NCI-H2107 treated with DMSO at 0.1 percent for 48 hours (cell line): ENCODE measurements at regions not wholly inside any gene's neighbourhood (a gene's known extent, or its start where the extent isn't known, plus 50 kb on each side); places are given as distances from the start of the nearest gene placed in this dataset.
"Not testable (repeated sequence)": the region's sequence is repeated elsewhere in the genome, so short reads cannot be mapped to it uniquely, and the experiment has no call there.

Experiments
- DNase-seq: peaks from one replicate; lab custom pipeline; 2025; ENCODE audit not compliant: unreplicated experiment; lab: John Stamatoyannopoulos, UW

GRCh38 chr9:108803428-108804065 lies 52.2 kb downstream of the ACTL7B start:
- DNase-seq = no peak

- no peak for DNase-seq
Measured at GRCh38 chr9:108802967-108803366, 52.8 kb downstream of the ACTL7B start.

GRCh38 chr9:108801949-108802348 lies 53.8 kb downstream of the ACTL7B start:
- DNase-seq = no peak

- no peak for DNase-seq
Measured at GRCh38 chr9:108800632-108801099, 55.1 kb downstream of the ACTL7B start.

- DNase-seq = no peak
Measured at GRCh38 chr9:108793573-108793972, 62.2 kb downstream of the ACTL7B start.

GRCh38 chr9:108789742-108790141 lies 66.0 kb downstream of the ACTL7B start:
- DNase-seq = no peak

- no peak for DNase-seq
Measured at GRCh38 chr9:108787690-108788048, 68.1 kb downstream of the ACTL7B start.

- no peak for DNase-seq
Measured at GRCh38 chr9:108786901-108787689, 68.7 kb downstream of the ACTL7B start.

GRCh38 chr9:108786322-108786721 lies 69.5 kb downstream of the ACTL7B start:
- no peak for DNase-seq

GRCh38 chr9:108784998-108785397 lies 70.8 kb downstream of the ACTL7B start:
- no peak for DNase-seq

GRCh38 chr9:108783731-108784495 lies 71.9 kb downstream of the ACTL7B start:
- no peak for DNase-seq

GRCh38 chr9:108783326-108783725 lies 72.5 kb downstream of the ACTL7B start:
- no peak for DNase-seq

- DNase-seq = no peak
Measured at GRCh38 chr9:108780942-108781734, 74.6 kb downstream of the ACTL7B start.

GRCh38 chr9:108779551-108780325 lies 76.0 kb downstream of the ACTL7B start:
- DNase-seq = no peak

- peak; percentile 53 for DNase-seq
Measured at GRCh38 chr9:108776920-108777639, 78.7 kb downstream of the ACTL7B start.

- peak; percentile 18 for DNase-seq
Measured at GRCh38 chr9:108775901-108776306, 79.9 kb downstream of the ACTL7B start.

- DNase-seq = not testable (repeated sequence)
Measured at GRCh38 chr9:108774088-108774487, 81.7 kb downstream of the ACTL7B start.

- no peak for DNase-seq
Measured at GRCh38 chr9:108772301-108772894, 83.4 kb downstream of the ACTL7B start.

- DNase-seq = no peak
Measured at GRCh38 chr9:108768744-108769143, 87.0 kb downstream of the ACTL7B start.
